B cell (primary cell): ENCODE measurements at regions not wholly inside any gene's neighbourhood (a gene's known extent, or its start where the extent isn't known, plus 50 kb on each side); places are given as distances from the start of the nearest gene placed in this dataset.

Source experiments
- ATAC-seq: fragments of 200-7000 bp; cut with Tn5 transposase; one replicate; pipeline ENCODE4 v1.10.0; 2021; ENCODE audit warnings: low read depth, mild to moderate bottlenecking, moderate number of reproducible peaks, moderate library complexity
- CTCF ChIA-PET: fragments of 350-600 bp; sonication (Branson Sonifier 250); formaldehyde crosslinking; loops from one replicate; lab custom pipeline; 2021; ENCODE audit warnings: antibody characterized with exemption, inconsistent platforms; lab: Charles Lee
- POLR2A ChIA-PET: fragments of 350-600 bp; sonication (Branson Sonifier 250); formaldehyde crosslinking; loops from one replicate; lab custom pipeline; 2021; ENCODE audit warnings: antibody characterized with exemption; lab: Charles Lee
- DNase-seq: peaks from one replicate; pipeline ENCODE4 v3.0.0; 2013
- H2AFZ ChIP-seq: 2 replicates; pipeline ENCODE4 v1.6.1; 2012; ENCODE audit warnings: mild to moderate bottlenecking, low read depth, low read length; ENCODE audit not compliant: insufficient read depth, poor library complexity, severe bottlenecking
- H3K27ac ChIP-seq, 2 donors: 1 replicate in 1 of 2; 2 replicates in 1 of 2; pipeline ENCODE4 v1.5.1; 2012 to 2013; ENCODE audit warnings: low read length in 2 of 2, mild to moderate bottlenecking in 2 of 2, moderate library complexity in 1 of 2
- H3K27me3 ChIP-seq, 4 experiments: fragments of 200-600 bp in 1 of 4; sonication (generic) in 1 of 4; replicated peaks in 1 of 4; 1 replicate in 2 of 4; 2 replicates in 2 of 4; pipeline versions ENCODE4 v1.6.1 to v1.7.0; 2013 to 2016; ENCODE audit warnings: low read length in 3 of 4, mild to moderate bottlenecking in 2 of 4, mixed read lengths in 1 of 4, moderate library complexity in 1 of 4; ENCODE audit not compliant: insufficient read depth in 4 of 4, control insufficient read depth in 3 of 4; ENCODE audit errors: control extremely low read depth in 1 of 4
- H3K36me3 ChIP-seq, 2 experiments: replicated peaks in 1 of 2; 1 replicate in 1 of 2; 2 replicates in 1 of 2; pipeline versions ENCODE4 v1.6.1 to v1.7.1; 2013; ENCODE audit warnings: low read length in 1 of 2; ENCODE audit not compliant: insufficient read depth in 2 of 2, control insufficient read depth in 1 of 2; ENCODE audit errors: control extremely low read depth in 1 of 2, extremely low read depth in 1 of 2
- H3K4me1 ChIP-seq, 2 donors: fragments of 200-600 bp in 1 of 2; sonication (generic) in 1 of 2; 1 replicate in 1 of 2; 2 replicates in 1 of 2; pipeline versions ENCODE4 v1.5.1 to v1.6.1; 2013 to 2017; ENCODE audit warnings: low read length in 2 of 2; ENCODE audit not compliant: control insufficient read depth in 2 of 2, insufficient read depth in 2 of 2
- H3K4me2 ChIP-seq: replicated peaks from 2 replicates; pipeline ENCODE3; 2012; ENCODE audit warnings: mild to moderate bottlenecking, low read depth, low read length; ENCODE audit not compliant: poor library complexity, severe bottlenecking
- H3K4me3 ChIP-seq, 5 experiments: fragments of 200-600 bp in 1 of 5; sonication (generic) in 1 of 5; 1 replicate in 3 of 5; 2 replicates in 2 of 5; pipeline versions ENCODE4 v1.5.1 to v1.7.0; 2011 to 2016; ENCODE audit warnings: low read length in 4 of 5, mild to moderate bottlenecking in 4 of 5, low read depth in 2 of 5, control low read depth in 1 of 5, moderate library complexity in 1 of 5; ENCODE audit not compliant: insufficient read depth in 1 of 5; ENCODE audit errors: control extremely low read depth in 1 of 5, extremely low read depth in 1 of 5
- H3K79me2 ChIP-seq: fragments of 200-600 bp; sonication (generic); one replicate; pipeline ENCODE4 v1.6.0; 2016; ENCODE audit warnings: low read length; ENCODE audit not compliant: control insufficient read depth, insufficient read depth
- H3K9ac ChIP-seq: fragments of 200-600 bp; sonication (generic); 2 replicates; pipeline ENCODE4 v1.6.1; 2017; ENCODE audit warnings: mild to moderate bottlenecking, low read length, moderate library complexity
- H3K9me3 ChIP-seq, 3 donors: one replicate each; pipeline versions ENCODE4 v1.6.1 to v1.7.1; 2013; ENCODE audit warnings: low read length in 2 of 3; ENCODE audit not compliant: control insufficient read depth in 2 of 3, insufficient read depth in 1 of 3; ENCODE audit errors: control extremely low read depth in 1 of 3
- H4K20me1 ChIP-seq: 2 replicates; pipeline ENCODE4 v1.6.0; 2012; ENCODE audit warnings: mild to moderate bottlenecking, low read length; ENCODE audit not compliant: insufficient read depth, control insufficient read depth, poor library complexity, severe bottlenecking
- H3K27ac Mint-ChIP-seq: one replicate; pipeline ENCODE4 v1.8.0; 2021; ENCODE audit warnings: mixed read lengths
- H3K27me3 Mint-ChIP-seq: one replicate; pipeline ENCODE4 v1.8.0; 2021; ENCODE audit warnings: mixed read lengths
- H3K4me1 Mint-ChIP-seq: one replicate; pipeline ENCODE4 v1.8.0; 2021; ENCODE audit warnings: mixed read lengths
- H3K4me3 Mint-ChIP-seq: one replicate; pipeline ENCODE4 v1.8.0; 2021; ENCODE audit warnings: mixed read lengths
- H3K9me3 Mint-ChIP-seq: one replicate; pipeline ENCODE4 v1.8.0; 2022; ENCODE audit warnings: mixed read lengths; ENCODE audit not compliant: insufficient read depth
- EZH2 ChIP-seq: IDR thresholded peaks from 2 replicates; pipeline ENCODE4 v1.6.1; 2012; ENCODE audit warnings: borderline replicate concordance, low read depth, mild to moderate bottlenecking, moderate library complexity, low read length; ENCODE audit not compliant: insufficient read depth, poor library complexity, severe bottlenecking
- WGBS: methylation state at CpG from one replicate; pipeline ENCODE4 v1.1.5; 2013; ENCODE audit warnings: missing lambda C conversion rate; ENCODE audit not compliant: insufficient coverage; 5-methylcytosine and 5-hydroxymethylcytosine counted together
- intact Hi-C: fragments of 100-400 bp; cut with micrococcal nuclease; formaldehyde crosslinking; loops from one replicate; pipeline ENCODE4 v1.10.0; 2022
- TF ChIP-seq, protein P1 (sequence below): fragments of 200-600 bp; IDR thresholded peaks from one replicate; pipeline ENCODE4 v1.8.0; 2022; ENCODE audit warnings: antibody characterized with exemption, mild to moderate bottlenecking

DNA sequence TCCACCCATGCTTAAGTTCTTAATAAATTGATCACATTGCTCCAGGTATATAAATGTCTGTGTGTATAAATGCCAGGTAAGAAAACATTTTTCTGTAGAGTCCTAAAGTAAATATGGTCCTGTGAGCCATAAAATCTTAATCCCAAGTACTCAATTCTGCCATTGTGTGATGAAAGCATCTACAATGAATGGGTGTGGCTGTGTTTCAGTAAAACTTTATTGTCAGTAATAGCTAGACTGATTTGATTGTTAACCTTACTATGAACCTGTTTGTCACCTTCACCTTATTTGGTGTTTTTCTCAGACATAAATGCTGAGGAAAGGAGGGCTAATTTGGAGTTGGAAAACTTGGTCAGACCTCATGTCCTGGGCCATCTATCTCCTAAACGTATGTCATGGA is 683.5 kb upstream of the GRM7 start:
- 89% methylated on average over 1 of the region's 1 CpG for WGBS
- Histone ChIP-seq H3K9ac (no peak overlapping the region), H3K36me3 (no peaks in the 10 kb centered on the region), H3K4me3 (no peak overlapping the region), H2AFZ (no peak overlapping the region), H3K4me1 (no peaks in the 10 kb centered on the region), H3K4me2 (no peak overlapping the region), H3K27me3 (no peaks in the 10 kb centered on the region), H3K27ac (no peak overlapping the region), H4K20me1 (no peaks in the 10 kb centered on the region), H3K9me3 (peaks cover 0 to 1% (median 0%) of the 10 kb centered on the region in 3 donors), H3K79me2 (no peaks in the 10 kb centered on the region)
- CTCF ChIA-PET = no interaction called here
- Mint-ChIP-seq H3K4me1 (no peaks in the 10 kb centered on the region), H3K9me3 (no peaks in the 10 kb centered on the region), H3K27ac (no peak overlapping the region), H3K4me3 (no peak overlapping the region), H3K27me3 (no peaks in the 10 kb centered on the region)
- DNase-seq = no peak
- TF ChIP-seq EZH2 = no peak
- TF ChIP-seq, protein P1, sequence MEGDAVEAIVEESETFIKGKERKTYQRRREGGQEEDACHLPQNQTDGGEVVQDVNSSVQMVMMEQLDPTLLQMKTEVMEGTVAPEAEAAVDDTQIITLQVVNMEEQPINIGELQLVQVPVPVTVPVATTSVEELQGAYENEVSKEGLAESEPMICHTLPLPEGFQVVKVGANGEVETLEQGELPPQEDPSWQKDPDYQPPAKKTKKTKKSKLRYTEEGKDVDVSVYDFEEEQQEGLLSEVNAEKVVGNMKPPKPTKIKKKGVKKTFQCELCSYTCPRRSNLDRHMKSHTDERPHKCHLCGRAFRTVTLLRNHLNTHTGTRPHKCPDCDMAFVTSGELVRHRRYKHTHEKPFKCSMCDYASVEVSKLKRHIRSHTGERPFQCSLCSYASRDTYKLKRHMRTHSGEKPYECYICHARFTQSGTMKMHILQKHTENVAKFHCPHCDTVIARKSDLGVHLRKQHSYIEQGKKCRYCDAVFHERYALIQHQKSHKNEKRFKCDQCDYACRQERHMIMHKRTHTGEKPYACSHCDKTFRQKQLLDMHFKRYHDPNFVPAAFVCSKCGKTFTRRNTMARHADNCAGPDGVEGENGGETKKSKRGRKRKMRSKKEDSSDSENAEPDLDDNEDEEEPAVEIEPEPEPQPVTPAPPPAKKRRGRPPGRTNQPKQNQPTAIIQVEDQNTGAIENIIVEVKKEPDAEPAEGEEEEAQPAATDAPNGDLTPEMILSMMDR = no peak
- intact Hi-C loops = no loop called here
- no peak for ATAC-seq
- POLR2A ChIA-PET = no interaction called here

DNA sequence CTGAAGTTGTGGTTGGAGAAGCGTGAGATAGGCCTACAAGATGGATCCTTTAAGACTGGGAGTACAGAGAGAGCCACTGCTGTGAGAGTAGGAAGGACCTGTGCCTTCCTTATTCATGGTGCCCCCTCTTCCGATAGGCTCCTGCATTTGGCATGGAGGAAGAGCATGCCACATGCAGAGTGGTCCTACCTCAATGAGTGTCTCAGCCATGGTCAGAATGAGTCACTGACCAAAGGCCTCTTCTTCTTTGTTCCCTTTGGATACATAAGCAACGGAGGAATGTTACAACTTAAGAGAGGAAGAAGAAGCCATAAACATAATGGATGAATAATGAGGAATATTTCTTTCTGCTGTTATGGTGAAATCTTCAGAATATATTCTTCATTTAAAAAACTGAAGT is 681.2 kb upstream of the GRM7 start:
- Histone ChIP-seq H3K4me1 (no peaks in the 10 kb centered on the region), H2AFZ (no peak overlapping the region), H3K4me2 (no peak overlapping the region), H3K79me2 (no peaks in the 10 kb centered on the region), H3K36me3 (no peaks in the 10 kb centered on the region), H3K27ac (no peak overlapping the region), H3K9me3 (peaks cover 0 to 1% (median 0%) of the 10 kb centered on the region in 3 donors), H4K20me1 (no peaks in the 10 kb centered on the region), H3K27me3 (no peaks in the 10 kb centered on the region), H3K9ac (no peak overlapping the region), H3K4me3 (no peak overlapping the region)
- H3K9me3 Mint-ChIP-seq = no peaks in the 10 kb centered on the region
- H3K27ac Mint-ChIP-seq = no peak overlapping the region
- POLR2A ChIA-PET = no interaction called here
- TF ChIP-seq EZH2 = no peak
- TF ChIP-seq, protein P1 = no peak
- no peak overlapping the region for H3K4me3 Mint-ChIP-seq
- H3K4me1 Mint-ChIP-seq = no peaks in the 10 kb centered on the region
- DNase-seq (no peak), ATAC-seq (no peak)
- no peaks in the 10 kb centered on the region for H3K27me3 Mint-ChIP-seq
- CTCF ChIA-PET = no interaction called here
- 83% methylated on average over 2 of the region's 3 CpGs for whole genome bisulfite sequencing
- intact Hi-C loops = no loop called here
